ENCODE measurements at regions not wholly inside any gene's neighbourhood (a gene's known extent, or its start where the extent isn't known, plus 50 kb on each side); places are given as distances from the start of the nearest gene placed in this dataset.
"Not testable (repeated sequence)": the region's sequence is repeated elsewhere in the genome, so short reads cannot be mapped to it uniquely, and the experiment has no call there.

DNA sequence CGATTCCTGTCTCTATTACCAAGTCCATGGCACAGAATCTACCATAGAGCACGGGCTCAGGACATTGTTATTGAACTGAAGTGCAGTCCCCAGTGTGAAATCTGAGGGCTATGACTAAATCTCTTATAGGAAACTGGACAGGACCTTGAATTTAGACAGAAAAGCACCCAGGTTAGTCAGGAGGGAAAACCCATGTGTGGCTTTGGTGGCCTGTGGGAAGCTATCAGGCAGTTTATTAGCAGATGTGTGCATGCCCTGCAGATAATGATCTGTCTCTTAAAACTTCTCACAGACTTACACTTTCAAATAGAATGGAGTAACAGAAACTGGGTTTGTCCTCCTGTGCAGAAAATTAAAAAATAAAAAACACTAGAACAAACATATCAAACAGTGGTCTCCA is 610.0 kb upstream of the RAB6C start:
- DNase-seq = no peak

DNA sequence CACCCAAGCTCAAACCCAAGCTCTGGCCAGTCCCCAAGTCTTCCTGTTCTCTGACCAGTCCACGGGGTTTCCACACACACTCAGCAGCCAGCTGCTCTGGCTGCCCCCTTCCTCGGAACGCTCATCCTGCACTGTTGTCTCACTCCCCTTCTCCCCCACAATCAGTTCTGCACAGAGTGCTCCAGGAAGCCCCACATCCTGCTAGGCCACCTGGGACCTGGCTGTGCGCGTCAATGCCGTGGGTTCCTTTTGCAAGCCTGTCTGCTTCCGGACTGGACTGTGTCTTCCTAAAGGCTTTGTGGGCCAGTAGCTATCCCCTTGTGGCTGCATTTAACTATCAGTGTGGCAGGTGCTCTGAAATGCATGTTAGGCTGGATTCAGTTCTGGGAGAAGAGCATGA is 605.0 kb upstream of the RAB6C start:
- no peak for DNase-seq

DNA sequence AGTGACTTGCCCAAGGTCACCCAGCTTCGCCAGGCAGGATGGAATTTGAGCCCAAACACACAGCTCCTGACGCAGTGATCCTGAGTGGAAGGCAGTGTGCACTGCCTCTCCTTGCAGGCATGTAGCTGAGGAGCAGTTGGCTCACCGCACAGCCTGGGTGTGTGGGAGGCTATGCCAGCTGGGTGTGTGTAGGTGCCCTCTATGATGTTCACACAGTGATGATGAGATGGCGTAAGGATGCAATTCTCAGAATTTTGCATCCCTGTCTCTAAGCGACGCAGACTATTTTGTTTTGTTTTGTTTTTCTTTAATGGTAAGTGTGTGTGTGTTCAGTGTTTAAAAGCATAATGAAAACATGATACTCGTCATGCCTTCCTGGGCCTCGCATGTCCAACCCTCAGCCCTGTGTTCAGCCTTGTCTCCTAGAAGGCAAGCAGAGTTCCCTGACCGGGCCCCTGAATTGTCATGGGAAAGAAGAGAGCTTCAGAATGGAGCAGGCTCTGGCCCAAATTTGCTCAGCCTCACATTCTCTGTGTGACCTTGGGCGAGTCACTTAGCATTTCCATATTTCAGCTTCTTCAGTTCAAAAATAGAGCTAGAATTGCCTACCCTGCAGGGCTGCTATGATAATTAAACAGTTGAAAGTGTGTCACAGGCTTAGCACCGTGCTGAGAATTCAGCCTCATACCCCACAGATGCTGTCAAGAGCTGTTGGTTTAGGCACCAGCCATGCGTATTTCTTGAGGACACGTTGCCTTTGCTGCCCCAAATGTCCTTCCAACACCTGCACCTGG is 603.6 kb upstream of the RAB6C start:
- no peak for DNase-seq

DNA sequence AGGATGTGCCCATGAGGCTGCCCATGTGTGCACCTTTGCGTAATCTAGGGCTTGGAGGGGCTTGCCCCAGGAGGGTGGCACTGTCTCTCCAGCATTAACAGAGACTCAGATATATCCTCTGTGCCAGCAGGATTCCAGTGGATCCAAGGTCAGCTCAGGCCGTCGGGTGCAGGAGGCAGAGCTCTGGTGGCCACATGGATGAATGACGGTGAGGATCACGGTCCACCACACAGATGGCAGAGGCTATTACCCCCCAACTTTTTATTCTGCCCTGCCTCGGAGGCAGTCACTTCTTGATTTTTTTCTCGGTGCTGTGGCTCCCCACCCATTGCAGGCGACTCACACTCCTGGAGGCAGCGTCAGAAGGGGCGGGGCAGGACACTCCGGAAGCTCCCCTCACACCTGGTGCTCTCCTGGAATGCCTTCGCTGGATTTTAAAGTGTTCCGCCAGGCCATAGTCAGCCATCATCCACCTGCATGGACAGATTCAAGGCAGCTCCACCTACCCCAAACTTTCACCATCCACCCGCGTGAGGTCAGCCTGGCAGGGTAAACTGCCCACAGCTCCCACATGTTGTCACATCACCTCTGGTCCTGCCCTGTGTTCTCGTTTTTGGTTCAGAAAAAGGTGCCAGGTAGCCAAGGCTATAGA is 602.9 kb upstream of the RAB6C start:
- no peak for DNase-seq

DNA sequence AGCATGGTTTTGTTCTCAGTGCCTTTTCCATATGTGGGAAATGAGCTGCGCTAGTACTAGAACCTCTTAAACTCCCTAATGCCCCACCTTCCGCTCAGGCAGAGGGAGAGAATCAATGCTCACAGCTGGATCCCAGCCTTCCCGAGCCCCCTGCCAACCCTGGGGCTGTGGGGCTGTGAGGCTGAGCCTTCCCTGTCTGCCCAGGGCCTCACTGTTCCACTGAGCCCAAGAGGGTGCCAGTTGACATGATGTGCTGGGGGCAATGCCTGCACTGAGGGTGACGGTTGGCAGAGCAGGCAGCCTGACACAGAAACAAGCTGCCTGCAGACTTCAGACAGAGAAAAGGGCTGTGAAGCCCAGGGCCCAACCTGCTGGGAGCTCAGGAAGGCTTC is 602.4 kb upstream of the RAB6C start:
- no peak for DNase-seq

DNA sequence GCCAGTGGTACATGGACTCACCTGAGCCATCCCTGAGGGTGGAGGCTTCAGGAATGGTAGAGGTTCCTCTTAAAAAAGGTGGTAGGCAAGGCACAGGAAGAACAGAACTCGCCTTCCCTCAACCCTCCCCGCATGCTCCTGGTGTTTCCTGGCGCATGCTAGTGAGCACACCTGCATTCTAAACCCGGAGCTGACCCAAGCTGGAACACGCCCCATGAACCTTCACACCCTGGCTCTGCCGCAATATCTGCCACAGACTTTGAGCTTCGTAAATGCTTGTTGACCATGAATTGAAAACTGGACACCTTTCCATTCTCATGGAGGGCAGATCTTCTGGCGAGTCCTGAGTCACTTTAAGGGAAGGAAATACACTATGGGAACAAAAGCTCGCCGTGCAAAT is 601.3 kb upstream of the RAB6C start:
- DNase-seq = no peak

DNA sequence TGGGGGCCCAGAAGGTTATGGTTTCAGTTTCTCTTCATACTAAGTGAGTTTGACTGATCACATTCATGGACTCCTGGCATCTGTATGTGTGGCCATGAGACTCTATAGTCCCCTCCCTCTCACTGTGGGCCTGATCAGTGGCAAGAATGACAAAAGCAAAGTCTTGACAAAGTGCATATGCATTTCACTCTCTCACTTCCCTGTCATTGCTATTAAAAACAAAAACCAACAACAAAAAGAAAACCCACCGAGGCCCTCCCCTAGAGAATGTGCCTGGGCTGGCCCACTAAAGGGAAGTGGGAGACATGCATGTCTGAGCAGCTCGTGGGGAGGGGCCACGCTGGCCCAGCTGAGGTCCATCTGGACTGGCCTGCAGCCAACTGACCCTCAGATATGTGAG is 600.1 kb upstream of the RAB6C start:
- no peak for DNase-seq

DNA sequence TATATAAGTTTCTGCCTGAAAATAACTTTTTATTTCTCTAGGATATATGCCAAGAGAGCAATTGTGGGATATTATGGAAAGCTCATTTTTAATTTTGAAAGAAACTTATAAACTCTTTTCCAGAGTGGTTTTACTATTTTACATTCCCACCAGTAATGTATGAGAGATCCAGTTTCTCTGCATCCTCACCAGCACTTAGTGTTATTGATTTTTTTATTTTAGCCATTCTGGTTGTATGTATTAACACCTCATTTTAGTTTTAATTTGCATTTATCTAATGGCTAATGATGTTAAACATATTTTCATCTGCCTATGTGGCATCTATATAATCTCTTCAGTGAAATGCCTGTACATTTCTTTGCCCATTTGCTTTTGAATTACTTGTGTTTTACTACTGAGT is 597.7 kb upstream of the RAB6C start:
- DNase-seq = no peak

DNA sequence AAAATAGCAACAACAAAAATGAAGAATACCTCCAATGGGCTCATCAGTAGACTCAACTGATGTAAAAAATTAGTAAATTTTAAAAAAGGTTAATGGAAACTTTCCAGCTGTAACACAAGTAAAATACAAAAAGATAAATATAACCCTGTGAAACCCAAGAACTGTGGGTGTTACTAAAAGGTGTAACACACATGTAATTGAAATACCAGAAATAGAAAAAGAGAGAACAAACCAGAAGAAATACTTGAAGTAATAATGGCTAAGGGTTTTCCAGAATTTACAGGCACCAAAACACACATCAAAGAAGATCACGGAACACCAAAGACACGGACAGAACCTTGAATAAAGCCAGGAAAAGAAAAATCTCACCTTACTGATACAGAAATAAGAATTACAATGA is 590.6 kb upstream of the RAB6C start:
- DNase-seq = no peak

DNA sequence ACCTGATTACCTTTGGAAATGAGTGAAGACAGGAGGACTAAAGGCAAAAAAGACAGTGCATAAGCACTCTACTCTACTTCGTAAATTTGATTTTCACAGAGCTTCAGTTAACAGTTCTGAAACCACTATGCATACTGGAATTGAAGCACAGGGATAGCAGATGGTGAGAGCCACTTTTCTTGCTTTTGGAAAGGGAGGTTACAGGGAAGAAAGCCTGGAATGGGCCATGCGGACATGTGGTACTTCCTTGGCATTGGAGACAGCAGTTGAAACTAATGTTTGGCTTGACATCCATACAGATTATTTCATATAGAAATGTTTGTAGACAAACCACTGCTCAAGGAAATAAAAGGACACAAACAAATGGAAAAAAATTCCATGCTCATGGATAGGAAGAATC is 585.6 kb upstream of the RAB6C start:
- no peak for DNase-seq

DNA sequence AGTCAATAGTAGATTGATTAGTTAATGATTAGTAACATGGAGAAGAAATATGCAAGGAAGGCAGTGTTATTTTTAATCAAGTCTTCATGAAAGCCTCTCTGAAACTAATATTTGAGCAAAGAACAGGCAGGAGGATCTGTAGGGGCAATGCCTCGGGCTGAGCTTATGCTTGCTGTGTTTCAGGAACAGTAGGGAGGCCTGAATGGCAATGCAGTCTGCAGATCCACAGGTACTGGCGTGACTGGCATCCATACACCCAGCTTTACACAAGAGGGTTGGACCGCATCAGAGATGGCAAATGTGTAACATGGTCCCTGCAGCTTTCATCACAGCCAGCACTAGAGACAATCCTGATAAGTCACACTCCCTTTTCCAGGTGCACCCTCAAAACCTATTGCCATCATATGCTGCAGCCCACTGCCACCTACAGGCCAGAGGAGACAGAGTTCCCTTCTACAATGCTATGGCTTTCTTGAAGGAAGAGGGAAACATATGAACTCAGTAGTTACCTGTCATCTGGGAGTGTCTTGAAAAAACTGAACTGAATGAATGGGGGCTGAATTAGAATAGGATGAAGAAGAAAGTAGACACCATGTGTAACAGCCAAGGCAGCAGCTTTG is 582.4 kb upstream of the RAB6C start:
- peak in 1 of 2 experiments; percentile 14 for DNase-seq

DNA sequence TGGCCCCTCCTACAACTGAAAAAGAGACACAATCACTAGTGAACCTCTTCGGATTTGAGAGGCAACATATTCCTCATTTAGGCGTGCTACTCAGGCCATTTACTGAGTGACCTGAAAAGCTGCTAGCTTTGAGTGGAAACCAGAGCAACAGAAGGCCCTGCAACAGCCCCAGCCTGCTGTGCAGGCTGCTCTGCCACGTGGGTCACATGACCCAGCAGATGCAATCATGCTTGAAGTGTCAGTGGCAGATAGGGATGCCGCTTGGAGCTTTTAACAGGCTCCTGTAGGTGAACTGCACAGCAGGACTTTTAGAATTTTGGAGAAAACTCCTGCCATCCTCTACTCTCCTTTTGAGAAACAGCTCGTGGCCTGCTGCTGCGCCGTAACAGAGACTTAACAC is 578.6 kb upstream of the RAB6C start:
- no peak for DNase-seq

DNA sequence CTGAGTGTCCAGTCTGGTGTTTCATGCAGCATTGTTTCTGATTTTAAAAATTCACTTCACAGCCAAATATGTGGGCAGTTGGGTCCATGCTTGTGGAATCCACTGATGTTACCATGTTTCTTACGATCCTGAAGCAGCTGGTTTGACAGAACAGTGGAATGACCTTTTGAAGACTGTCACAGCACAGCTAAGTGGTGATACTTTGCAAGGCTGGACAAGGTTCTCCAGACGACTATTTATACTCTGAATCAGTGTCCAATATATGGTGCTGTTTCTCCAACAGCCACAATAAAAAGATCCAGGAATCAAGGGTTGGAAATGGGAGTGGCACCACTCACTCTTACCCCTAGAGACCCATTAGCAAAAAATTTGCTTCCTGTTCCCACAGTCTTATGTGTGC is 577.4 kb upstream of the RAB6C start:
- no peak for DNase-seq

DNA sequence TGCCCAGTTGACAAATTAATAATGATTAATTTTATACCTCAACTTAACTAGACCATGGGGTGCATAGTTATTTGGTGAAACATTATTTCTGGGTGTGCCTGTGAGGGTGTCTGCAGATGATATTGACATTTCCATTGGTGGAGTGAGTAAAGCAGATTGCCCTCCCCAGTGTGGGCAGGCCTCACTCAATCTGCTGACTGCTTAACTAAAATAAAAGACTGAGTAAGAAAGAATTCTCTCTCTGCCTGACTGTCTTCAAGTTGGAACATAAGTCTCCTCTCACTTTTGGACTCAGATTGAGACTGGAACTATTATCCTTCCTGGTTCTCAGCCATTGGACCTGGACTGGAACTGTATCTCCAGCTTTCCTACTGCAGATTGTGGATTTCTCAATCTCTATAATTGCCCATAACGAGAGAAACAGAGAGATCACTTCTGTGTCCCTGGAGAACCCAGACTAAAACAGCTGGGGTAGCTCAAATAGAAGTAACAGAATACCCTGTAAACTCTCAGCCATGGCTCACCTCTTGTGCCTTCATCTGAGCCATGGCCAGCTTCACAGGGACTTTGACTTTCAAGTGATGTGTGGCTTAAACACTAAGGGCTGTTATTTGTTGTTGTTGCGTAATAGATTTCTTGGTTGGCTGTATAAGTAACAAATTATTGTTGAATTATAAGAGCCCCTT is 575.3 kb upstream of the RAB6C start:
- no peak for DNase-seq

DNA sequence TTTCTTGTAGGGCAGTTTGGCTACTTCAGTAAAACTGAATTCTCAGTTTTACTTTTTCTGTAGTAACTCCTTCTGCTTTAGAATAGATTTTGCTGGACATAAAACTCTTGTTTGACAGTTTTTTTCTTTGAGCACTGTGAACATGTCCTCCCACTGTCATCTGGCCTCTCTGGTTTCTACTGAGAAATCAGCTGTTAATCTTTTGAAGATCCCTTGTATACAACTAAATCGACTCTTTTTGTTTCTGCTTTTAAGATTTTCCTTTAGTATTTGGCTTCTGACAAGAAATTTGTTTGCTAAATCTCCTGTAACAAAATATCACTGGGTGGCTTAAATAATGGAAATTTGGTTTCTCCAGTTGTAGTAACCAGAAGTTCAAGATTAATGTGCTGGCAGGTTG is 570.9 kb upstream of the RAB6C start:
- DNase-seq = no peak

DNA sequence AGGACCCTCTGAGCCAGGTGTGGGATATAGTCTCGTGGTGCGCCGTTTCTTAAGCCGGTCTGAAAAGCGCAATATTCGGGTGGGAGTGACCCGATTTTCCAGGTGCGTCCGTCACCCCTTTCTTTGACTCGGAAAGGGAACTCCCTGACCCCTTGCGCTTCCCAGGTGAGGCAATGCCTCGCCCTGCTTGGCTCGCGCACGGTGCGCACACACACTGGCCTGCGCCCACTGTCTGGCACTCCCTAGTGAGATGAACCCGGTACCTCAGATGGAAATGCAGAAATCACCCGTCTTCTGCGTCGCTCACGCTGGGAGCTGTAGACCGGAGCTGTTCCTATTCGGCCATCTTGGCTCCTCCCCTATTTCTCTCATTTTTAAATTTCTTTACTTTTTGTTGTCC is 562.4 kb upstream of the RAB6C start:
- not testable (repeated sequence) for DNase-seq

DNA sequence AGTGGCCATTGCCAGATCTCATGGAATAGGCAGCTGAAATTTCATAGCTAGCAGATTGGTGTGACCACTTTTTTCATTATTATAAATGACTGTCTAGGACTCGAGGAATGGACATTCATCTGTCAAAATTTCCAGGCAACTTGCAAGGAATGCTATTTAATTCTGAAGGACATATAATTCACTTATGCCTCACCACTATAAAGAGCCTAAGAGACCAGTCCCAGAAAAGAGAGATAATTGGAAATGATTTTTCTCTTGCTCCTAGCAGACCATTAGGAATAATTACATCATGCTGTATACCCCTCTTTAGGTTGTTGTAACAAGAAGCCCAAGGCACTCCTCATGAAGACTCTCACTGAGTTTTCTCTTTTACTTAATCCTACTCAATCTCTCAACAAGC is 557.4 kb upstream of the RAB6C start:
- no peak for DNase-seq

DNA sequence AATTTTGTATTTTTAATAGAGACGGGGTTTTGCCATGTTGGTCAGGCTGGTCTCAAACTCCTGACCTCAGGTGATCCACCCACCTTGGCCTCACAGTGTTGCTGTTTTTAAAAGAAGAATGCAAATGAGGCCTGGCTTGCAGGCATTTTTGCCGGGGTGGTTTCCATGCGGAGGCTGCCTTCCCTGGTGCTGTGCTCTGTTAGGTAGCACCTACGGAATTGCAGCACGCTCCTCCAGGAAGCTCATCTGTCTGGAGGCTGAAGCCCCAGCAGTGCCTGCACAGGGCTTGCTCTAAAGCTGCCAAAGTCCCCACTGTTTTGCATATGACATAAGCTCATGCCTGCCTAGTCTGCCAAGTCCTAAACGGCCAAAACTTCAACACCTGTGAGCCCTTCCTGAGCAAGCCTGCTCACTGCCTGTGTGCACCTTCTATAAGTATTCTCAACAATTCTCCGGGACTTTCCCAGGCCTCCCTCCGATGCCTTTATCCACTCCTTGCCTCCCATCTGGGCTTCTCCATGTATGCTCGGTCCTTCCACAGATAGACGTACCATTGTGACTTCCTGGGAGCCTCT is 551.3 kb upstream of the RAB6C start:
- DNase-seq = no peak

DNA sequence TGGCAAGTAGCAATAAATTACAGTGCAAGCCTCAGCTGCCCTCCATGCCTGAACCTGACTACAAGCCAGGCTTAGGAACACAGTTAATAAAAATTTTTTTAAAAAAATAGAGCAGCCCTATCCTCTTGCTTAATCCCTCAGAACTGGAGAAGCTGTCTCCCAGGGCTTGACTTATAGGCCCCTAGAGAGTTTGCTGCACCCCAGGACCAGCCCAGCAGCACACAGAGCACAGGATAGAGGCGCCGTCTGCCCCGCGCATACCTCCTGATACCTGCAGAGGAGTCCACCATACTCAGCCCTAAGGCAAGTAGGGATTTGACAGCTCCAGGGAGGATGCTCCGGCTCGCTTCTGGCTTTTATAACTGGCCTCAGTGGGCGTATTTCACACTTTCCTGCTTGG is 548.6 kb upstream of the RAB6C start:
- no peak for DNase-seq

DNA sequence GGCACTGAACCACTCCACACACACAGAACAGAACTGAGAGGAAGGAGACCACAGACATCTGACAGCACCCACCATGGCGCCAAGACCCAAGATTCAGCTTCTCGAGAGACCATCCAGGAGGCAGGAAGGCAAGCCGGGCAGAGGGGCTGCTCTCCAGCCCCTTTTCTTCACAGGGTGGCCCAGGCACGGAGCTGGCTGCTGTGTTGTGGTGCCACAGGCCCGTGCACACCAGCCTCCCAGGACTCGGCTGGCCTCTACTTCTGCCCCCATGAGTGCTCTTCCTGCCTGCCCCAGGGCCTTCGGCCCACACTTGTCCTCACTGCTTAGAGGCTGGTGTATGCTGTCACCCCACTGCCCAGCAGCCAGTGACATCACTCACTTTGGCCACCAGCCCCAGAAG is 547.6 kb upstream of the RAB6C start:
- no peak for DNase-seq

DNA sequence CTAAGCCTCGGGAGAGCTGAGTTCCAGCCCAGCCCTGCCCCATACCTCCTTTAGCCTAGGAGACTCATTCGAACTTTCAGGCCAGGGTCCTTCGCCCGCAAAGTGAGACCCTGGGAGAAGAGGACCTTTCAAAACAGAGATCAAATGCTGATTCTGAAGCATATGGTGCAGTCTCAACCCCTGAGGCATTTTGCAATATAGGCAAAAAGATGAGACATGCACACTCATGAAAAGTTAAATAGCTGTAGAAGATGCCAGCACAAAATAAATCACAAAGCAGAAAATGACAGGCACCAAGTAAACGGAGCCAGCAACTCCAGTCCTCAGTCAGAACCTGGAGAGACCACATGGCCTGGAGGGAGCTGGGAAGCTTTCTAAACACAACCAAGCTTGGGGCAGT is 542.7 kb upstream of the RAB6C start:
- no peak for DNase-seq

DNA sequence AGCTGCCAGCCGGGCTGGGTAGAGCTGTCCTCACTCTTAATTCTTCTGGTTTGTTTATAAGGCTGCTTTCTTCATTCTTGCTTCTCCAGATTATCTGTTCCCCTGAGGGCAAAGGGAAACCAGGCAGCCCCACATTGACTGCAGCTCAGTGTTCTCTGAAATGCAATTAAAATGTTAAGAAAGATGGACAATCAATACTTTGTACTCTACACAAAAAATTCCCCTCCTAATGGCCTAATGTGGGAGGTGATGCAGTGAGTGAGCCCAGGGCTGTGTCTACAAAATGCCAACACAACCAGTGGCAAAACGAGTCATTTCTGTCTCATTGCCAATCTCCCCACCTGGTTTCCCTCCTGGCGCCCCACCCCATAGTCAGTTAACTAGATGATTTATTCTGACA is 541.7 kb upstream of the RAB6C start:
- DNase-seq = no peak

DNA sequence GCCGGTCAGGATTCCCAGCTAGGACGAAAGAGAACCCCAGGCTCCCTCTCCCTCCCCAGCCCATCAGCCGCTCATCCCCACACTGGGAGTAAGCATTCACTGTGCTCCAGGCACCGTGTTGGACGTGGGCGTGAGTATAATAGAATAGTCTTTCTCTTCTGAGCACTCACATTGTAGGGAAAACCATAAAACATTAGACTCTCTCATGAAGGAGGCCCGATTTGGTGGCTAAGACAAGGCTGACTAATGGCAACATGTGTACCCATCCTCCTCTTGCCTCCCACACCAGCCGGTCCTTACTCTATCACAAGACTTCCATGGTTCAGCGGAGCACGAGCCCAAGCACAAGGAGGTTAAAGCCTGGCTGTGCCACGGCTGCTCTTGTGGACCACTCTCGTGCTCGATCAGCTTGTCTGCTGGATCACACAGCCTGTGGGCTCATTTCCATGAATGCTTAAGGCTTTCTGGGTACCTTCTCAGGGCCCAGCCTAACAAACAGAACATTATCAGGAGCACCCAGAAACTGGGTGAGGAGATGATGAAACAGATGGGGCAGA is 540.9 kb upstream of the RAB6C start:
- no peak for DNase-seq
